OCI-LY1 (cell line): ENCODE measurements at regions not wholly inside any gene's neighbourhood (a gene's known extent, or its start where the extent isn't known, plus 50 kb on each side); places are given as distances from the start of the nearest gene placed in this dataset.

Experiments used
- CTCF ChIP-seq: fragments of 200-600 bp; sonication (generic), shearing (Covaris generic); IDR thresholded peaks from 2 replicates; pipeline ENCODE4 v1.5.1; 2017; ENCODE audit warnings: mild to moderate bottlenecking, antibody characterized with exemption, low read length, moderate library complexity, mixed read lengths
- EZH2 ChIP-seq: fragments of 200-600 bp; sonication (generic), shearing (Covaris generic); IDR thresholded peaks from 2 replicates; pipeline ENCODE4 v1.8.0; 2017; ENCODE audit warnings: borderline replicate concordance, mixed run types, mild to moderate bottlenecking, antibody characterized with exemption, low read length, moderate library complexity, mixed read lengths

DNA sequence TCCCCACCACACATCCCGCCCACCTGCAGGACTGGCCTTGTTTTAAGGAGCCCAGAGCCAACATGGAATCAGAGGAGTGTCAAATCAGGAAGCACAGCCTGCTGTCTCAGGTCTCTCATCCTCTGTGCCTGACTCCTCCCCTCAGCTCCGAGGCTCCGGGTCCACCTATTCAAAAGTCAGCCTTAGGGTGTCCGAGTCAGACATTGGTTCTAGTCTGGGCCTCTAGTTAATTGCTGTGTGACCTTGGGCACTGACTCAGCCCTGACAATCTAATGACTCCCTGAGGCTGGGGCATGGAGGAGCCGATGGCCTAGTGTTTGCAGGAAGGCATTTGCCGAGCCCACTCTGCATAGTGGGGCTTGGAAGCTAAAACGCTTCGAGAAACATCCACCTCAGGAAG is 223.1 kb upstream of the PPP2R2D start:
- TF ChIP-seq CTCF (no peak), EZH2 (no peak)
